HCT116 (cell line): ENCODE measurements at regions not wholly inside any gene's neighbourhood (a gene's known extent, or its start where the extent isn't known, plus 50 kb on each side); places are given as distances from the start of the nearest gene placed in this dataset.

Experiments
- ATAC-seq: fragments of 200-7000 bp; cut with Tn5 transposase; 2 replicates; pipeline ENCODE4 v1.9.1; 2020; ENCODE audit warnings: mild to moderate bottlenecking, moderate library complexity
- BruUV-seq: library from RNA; stranded (reverse); fragments of 400-500 nt; replicated peaks from 2 replicates; lab custom pipeline; 2021; lab: Mats Ljungman, UMichigan
- CTCF ChIA-PET: fragments of 300-600 bp; sonication (Branson Sonifier 250); formaldehyde crosslinking; loops from one replicate; lab custom pipeline; 2021; ENCODE audit warnings: antibody characterized with exemption; lab: Charles Lee
- POLR2A ChIA-PET: fragments of 300-600, 350-600 bp; sonication (Branson Sonifier 250); formaldehyde crosslinking; loops from one replicate; lab custom pipeline; 2021; ENCODE audit warnings: antibody characterized with exemption; lab: Charles Lee
- RAD21 ChIA-PET, 2 experiments: fragments of 300-600 bp; sonication (Branson Sonifier 250); formaldehyde crosslinking; loops; one replicate each; lab custom pipeline; 2023; ENCODE audit warnings: low total read pairs in 2 of 2; ENCODE audit not compliant: uncharacterized antibody in 2 of 2, unreplicated experiment in 2 of 2, low non-redundant PET in 1 of 2; lab: Charles Lee
- DNase-seq: peaks from one replicate; pipeline ENCODE4 v3.0.0-alpha.2; 2010; ENCODE audit warnings: low read depth, low spot score
- H2AFZ ChIP-seq: fragments of 200-600 bp; shearing (Covaris generic), sonication (generic); 2 replicates; pipeline ENCODE4 v1.6.1; 2017; ENCODE audit warnings: low read depth, mixed run types, mixed read lengths, antibody characterized with exemption, low read length; ENCODE audit not compliant: poor library complexity, severe bottlenecking
- H3K27ac ChIP-seq: 2 replicates; pipeline ENCODE4 v1.5.1; 2012; ENCODE audit warnings: low read depth, low read length
- H3K27me3 ChIP-seq: fragments of 200-600 bp; sonication (generic); 2 replicates; pipeline ENCODE4 v1.6.1; 2016; ENCODE audit warnings: mixed run types, low read length, mixed read lengths; ENCODE audit not compliant: insufficient read depth
- H3K36me3 ChIP-seq, 2 experiments: fragments of 200-500 bp in 1 of 2; fragments of 200-600 bp in 1 of 2; sonication (Bioruptor generic) in 1 of 2; sonication (generic) in 1 of 2; 2 replicates each; pipeline versions ENCODE4 v1.5.1 to v1.6.1; 2014 to 2016; ENCODE audit warnings: low read length in 2 of 2, inconsistent platforms in 1 of 2, mixed read lengths in 1 of 2, mixed run types in 1 of 2; ENCODE audit not compliant: insufficient read depth in 2 of 2, control insufficient read depth in 1 of 2
- H3K4me1 ChIP-seq, 2 experiments: fragments of 200-600 bp in 1 of 2; sonication (generic) in 1 of 2; 2 replicates each; pipeline versions ENCODE4 v1.5.1 to v1.6.1; 2012 to 2017; ENCODE audit warnings: low read length in 2 of 2, inconsistent platforms in 1 of 2, mild to moderate bottlenecking in 1 of 2, mixed read lengths in 1 of 2, mixed run types in 1 of 2, moderate library complexity in 1 of 2; ENCODE audit not compliant: insufficient read depth in 2 of 2, control insufficient read depth in 1 of 2
- H3K4me2 ChIP-seq: fragments of 200-600 bp; sonication (generic); 2 replicates; pipeline ENCODE4 v1.6.1; 2017; ENCODE audit warnings: mixed run types, low read length, mixed read lengths
- H3K4me3 ChIP-seq, 2 experiments: fragments of 200-600 bp in 1 of 2; sonication (generic) in 1 of 2; replicated peaks in 1 of 2; 2 replicates each; pipeline ENCODE4 v1.5.1; 2011 to 2016; ENCODE audit warnings: low read length in 2 of 2, control low read depth in 1 of 2, low read depth in 1 of 2, mild to moderate bottlenecking in 1 of 2, mixed read lengths in 1 of 2, mixed run types in 1 of 2
- H3K79me2 ChIP-seq: fragments of 200-600 bp; sonication (generic); 2 replicates; pipeline ENCODE4 v1.6.1; 2017; ENCODE audit warnings: mild to moderate bottlenecking, mixed run types, low read length, moderate library complexity, mixed read lengths; ENCODE audit not compliant: insufficient read depth
- H3K9ac ChIP-seq: fragments of 200-600 bp; sonication (generic); 2 replicates; pipeline ENCODE4 v1.6.1; 2016; ENCODE audit warnings: low read length, mixed read lengths
- H3K9me2 ChIP-seq: fragments of 200-600 bp; sonication (generic), shearing (Covaris generic); 2 replicates; pipeline ENCODE4 v1.6.1; 2017; ENCODE audit warnings: mixed run types, mild to moderate bottlenecking, moderate library complexity; ENCODE audit not compliant: insufficient read depth
- H3K9me3 ChIP-seq, 2 experiments: fragments of 200-500 bp in 1 of 2; fragments of 200-600 bp in 1 of 2; sonication (Bioruptor generic) in 1 of 2; sonication (generic) in 1 of 2; 2 replicates each; pipeline ENCODE4 v1.6.1; 2014 to 2017; ENCODE audit warnings: low read length in 2 of 2, mixed read lengths in 2 of 2, inconsistent platforms in 1 of 2, low read depth in 1 of 2, mild to moderate bottlenecking in 1 of 2, mixed run types in 1 of 2, moderate library complexity in 1 of 2; ENCODE audit not compliant: control insufficient read depth in 1 of 2, insufficient read depth in 1 of 2
- H4K20me1 ChIP-seq: fragments of 200-600 bp; sonication (generic), shearing (Covaris generic); 2 replicates; pipeline ENCODE4 v1.6.1; 2017; ENCODE audit warnings: mixed run types, mild to moderate bottlenecking, moderate library complexity; ENCODE audit not compliant: insufficient read depth
- EGR1 ChIP-seq: IDR thresholded peaks from 2 replicates; pipeline ENCODE4 v1.6.1; 2012; ENCODE audit warnings: low read depth
- ELF1 ChIP-seq: IDR thresholded peaks from 2 replicates; pipeline ENCODE4 v1.6.1; 2012; ENCODE audit warnings: low read depth, borderline replicate concordance
- EZH2 ChIP-seq: fragments of 200-600 bp; sonication (generic); IDR thresholded peaks from 2 replicates; pipeline ENCODE4 v1.6.1; 2017; ENCODE audit warnings: antibody characterized with exemption, mixed run types
- FOSL1 ChIP-seq: IDR thresholded peaks from 2 replicates; pipeline ENCODE4 v1.6.1; 2012; ENCODE audit warnings: low read depth
- RAD21 ChIP-seq: IDR thresholded peaks from 2 replicates; pipeline ENCODE4 v1.6.1; 2012; ENCODE audit warnings: low read depth, mild to moderate bottlenecking
- SIN3A ChIP-seq: IDR thresholded peaks from 2 replicates; pipeline ENCODE4 v1.6.1; 2012; ENCODE audit warnings: low read depth
- SRF ChIP-seq: IDR thresholded peaks from 2 replicates; pipeline ENCODE4 v1.6.1; 2012; ENCODE audit warnings: low read depth
- ZFX ChIP-seq: fragments of 450-650 bp; IDR thresholded peaks from 2 replicates; pipeline ENCODE4 v1.6.1; 2017
- ZNF274 ChIP-seq: fragments of 200-500 bp; sonication (Bioruptor generic); IDR thresholded peaks from 2 replicates; pipeline ENCODE4 v1.6.1; 2014; ENCODE audit warnings: mild to moderate bottlenecking, low read depth, low read length, inconsistent platforms
- intact Hi-C: fragments of 100-400 bp; cut with micrococcal nuclease; formaldehyde crosslinking; loops from 2 replicates; pipeline ENCODE4 v1.10.0; 2022
- TF ChIP-seq, protein P1 (sequence below): IDR thresholded peaks from 2 replicates; pipeline ENCODE4 v1.6.1; 2012; ENCODE audit warnings: low read depth
- TF ChIP-seq, protein P2 (sequence below): IDR thresholded peaks from 2 replicates; pipeline ENCODE4 v1.6.1; 2011; ENCODE audit warnings: mild to moderate bottlenecking, low read length, moderate library complexity; ENCODE audit not compliant: insufficient replicate concordance; ENCODE audit errors: extremely low read depth
- TF ChIP-seq, protein P3 (sequence below): IDR thresholded peaks from 2 replicates; pipeline ENCODE4 v1.6.1; 2012

DNA sequence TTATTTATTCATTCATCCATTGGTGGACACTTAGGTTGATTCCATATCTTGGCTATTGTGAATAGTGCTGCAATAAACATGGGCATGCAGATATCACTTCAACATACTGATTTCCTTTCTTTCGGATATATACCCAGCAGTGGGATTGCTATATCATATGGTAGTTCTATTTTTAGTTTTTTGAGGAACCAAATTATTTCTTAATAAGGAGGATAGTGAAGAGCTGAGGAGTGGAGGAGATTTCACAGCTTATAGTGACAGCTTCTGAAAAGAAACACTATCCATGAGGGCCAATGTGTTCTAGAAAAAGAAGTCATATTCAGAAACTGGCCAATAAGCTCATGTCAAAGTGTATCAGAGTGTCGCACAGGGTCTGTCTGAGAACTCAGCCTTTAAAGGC is 183.3 kb downstream of the SEC61B start:
- no TSS peak for BruUV-seq
- POLR2A ChIA-PET, result no interaction called here
- CTCF ChIA-PET, result no interaction called here
- Histone ChIP-seq H3K27ac (no peak overlapping the region), H3K4me2 (no peak overlapping the region), H3K9me2 (no peaks in the 10 kb centered on the region), H3K9me3 (no peaks in the 10 kb centered on the region), H2AFZ (no peak overlapping the region), H3K9ac (no peak overlapping the region), H3K36me3 (no peaks in the 10 kb centered on the region), H3K4me3 (no peak overlapping the region), H3K4me1 (no peaks in the 10 kb centered on the region), H3K27me3 (no peaks in the 10 kb centered on the region), H4K20me1 (no peaks in the 10 kb centered on the region), H3K79me2 (no peaks in the 10 kb centered on the region)
- intact Hi-C loops, result no loop called here
- RAD21 ChIA-PET, result no interaction called here
- no peak for ATAC-seq
- DNase-seq, result no peak
- TF ChIP-seq, protein P1, sequence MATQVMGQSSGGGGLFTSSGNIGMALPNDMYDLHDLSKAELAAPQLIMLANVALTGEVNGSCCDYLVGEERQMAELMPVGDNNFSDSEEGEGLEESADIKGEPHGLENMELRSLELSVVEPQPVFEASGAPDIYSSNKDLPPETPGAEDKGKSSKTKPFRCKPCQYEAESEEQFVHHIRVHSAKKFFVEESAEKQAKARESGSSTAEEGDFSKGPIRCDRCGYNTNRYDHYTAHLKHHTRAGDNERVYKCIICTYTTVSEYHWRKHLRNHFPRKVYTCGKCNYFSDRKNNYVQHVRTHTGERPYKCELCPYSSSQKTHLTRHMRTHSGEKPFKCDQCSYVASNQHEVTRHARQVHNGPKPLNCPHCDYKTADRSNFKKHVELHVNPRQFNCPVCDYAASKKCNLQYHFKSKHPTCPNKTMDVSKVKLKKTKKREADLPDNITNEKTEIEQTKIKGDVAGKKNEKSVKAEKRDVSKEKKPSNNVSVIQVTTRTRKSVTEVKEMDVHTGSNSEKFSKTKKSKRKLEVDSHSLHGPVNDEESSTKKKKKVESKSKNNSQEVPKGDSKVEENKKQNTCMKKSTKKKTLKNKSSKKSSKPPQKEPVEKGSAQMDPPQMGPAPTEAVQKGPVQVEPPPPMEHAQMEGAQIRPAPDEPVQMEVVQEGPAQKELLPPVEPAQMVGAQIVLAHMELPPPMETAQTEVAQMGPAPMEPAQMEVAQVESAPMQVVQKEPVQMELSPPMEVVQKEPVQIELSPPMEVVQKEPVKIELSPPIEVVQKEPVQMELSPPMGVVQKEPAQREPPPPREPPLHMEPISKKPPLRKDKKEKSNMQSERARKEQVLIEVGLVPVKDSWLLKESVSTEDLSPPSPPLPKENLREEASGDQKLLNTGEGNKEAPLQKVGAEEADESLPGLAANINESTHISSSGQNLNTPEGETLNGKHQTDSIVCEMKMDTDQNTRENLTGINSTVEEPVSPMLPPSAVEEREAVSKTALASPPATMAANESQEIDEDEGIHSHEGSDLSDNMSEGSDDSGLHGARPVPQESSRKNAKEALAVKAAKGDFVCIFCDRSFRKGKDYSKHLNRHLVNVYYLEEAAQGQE, result no peak
- TF ChIP-seq ELF1 (no peak), ZFX (no peak), RAD21 (no peak), EGR1 (no peak), FOSL1 (no peak), EZH2 (no peak), ZNF274 (no peak), SRF (no peak), SIN3A (no peak)
- TF ChIP-seq, protein P2, sequence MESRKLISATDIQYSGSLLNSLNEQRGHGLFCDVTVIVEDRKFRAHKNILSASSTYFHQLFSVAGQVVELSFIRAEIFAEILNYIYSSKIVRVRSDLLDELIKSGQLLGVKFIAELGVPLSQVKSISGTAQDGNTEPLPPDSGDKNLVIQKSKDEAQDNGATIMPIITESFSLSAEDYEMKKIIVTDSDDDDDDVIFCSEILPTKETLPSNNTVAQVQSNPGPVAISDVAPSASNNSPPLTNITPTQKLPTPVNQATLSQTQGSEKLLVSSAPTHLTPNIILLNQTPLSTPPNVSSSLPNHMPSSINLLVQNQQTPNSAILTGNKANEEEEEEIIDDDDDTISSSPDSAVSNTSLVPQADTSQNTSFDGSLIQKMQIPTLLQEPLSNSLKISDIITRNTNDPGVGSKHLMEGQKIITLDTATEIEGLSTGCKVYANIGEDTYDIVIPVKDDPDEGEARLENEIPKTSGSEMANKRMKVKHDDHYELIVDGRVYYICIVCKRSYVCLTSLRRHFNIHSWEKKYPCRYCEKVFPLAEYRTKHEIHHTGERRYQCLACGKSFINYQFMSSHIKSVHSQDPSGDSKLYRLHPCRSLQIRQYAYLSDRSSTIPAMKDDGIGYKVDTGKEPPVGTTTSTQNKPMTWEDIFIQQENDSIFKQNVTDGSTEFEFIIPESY, result no peak
- TF ChIP-seq, protein P3, sequence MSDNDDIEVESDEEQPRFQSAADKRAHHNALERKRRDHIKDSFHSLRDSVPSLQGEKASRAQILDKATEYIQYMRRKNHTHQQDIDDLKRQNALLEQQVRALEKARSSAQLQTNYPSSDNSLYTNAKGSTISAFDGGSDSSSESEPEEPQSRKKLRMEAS, result no peak
- TF ChIP-seq, all 23 proteins: peak for 0
